Neutrophil (primary cell): ENCODE measurements at regions not wholly inside any gene's neighbourhood (a gene's known extent, or its start where the extent isn't known, plus 50 kb on each side); places are given as distances from the start of the nearest gene placed in this dataset.

ENCODE experiments used
- H3K27ac ChIP-seq: fragments of 200-600 bp; sonication (generic); 2 replicates; pipeline ENCODE4 v1.5.1; 2016; ENCODE audit warnings: mild to moderate bottlenecking, moderate library complexity
- H3K27me3 ChIP-seq: fragments of 200-600 bp; sonication (generic); 2 replicates; pipeline ENCODE4 v1.6.0; 2016; ENCODE audit warnings: mild to moderate bottlenecking
- H3K36me3 ChIP-seq: fragments of 200-600 bp; sonication (generic); 2 replicates; pipeline ENCODE4 v1.5.1; 2017
- H3K4me1 ChIP-seq, 2 experiments: fragments of 200-600 bp in 1 of 2; sonication (generic) in 1 of 2; 1 replicate in 1 of 2; 2 replicates in 1 of 2; pipeline versions ENCODE4 v1.5.1 to v1.6.1; 2013 to 2016; ENCODE audit warnings: low read depth in 1 of 2, low read length in 1 of 2, mild to moderate bottlenecking in 1 of 2, moderate library complexity in 1 of 2; ENCODE audit not compliant: control insufficient read depth in 1 of 2, insufficient read depth in 1 of 2
- H3K4me3 ChIP-seq, 2 experiments: fragments of 200-600 bp in 1 of 2; sonication (generic) in 1 of 2; 1 replicate in 1 of 2; 2 replicates in 1 of 2; pipeline ENCODE4 v1.5.1; 2013 to 2016; ENCODE audit warnings: low read depth in 1 of 2, low read length in 1 of 2, mild to moderate bottlenecking in 1 of 2, moderate library complexity in 1 of 2
- H3K9me3 ChIP-seq: fragments of 200-600 bp; sonication (generic); 2 replicates; pipeline ENCODE4 v1.5.1; 2016
- TF ChIP-seq, protein P1 (sequence below): fragments of 200-600 bp; sonication (generic); IDR thresholded peaks from 2 replicates; pipeline ENCODE4 v1.5.1; 2016; ENCODE audit warnings: antibody characterized with exemption

GRCh38 chr22:47786650-47787290 lies 1024.3 kb downstream of the TBC1D22A start:
- no peaks in the 10 kb centered on the region for H3K36me3 ChIP-seq
- H3K27ac ChIP-seq = no peak overlapping the region
- H3K9me3 ChIP-seq = no peaks in the 10 kb centered on the region
- H3K4me3 ChIP-seq = no peak overlapping the region
- no peaks in the 10 kb centered on the region for H3K27me3 ChIP-seq
- TF ChIP-seq, protein P1, sequence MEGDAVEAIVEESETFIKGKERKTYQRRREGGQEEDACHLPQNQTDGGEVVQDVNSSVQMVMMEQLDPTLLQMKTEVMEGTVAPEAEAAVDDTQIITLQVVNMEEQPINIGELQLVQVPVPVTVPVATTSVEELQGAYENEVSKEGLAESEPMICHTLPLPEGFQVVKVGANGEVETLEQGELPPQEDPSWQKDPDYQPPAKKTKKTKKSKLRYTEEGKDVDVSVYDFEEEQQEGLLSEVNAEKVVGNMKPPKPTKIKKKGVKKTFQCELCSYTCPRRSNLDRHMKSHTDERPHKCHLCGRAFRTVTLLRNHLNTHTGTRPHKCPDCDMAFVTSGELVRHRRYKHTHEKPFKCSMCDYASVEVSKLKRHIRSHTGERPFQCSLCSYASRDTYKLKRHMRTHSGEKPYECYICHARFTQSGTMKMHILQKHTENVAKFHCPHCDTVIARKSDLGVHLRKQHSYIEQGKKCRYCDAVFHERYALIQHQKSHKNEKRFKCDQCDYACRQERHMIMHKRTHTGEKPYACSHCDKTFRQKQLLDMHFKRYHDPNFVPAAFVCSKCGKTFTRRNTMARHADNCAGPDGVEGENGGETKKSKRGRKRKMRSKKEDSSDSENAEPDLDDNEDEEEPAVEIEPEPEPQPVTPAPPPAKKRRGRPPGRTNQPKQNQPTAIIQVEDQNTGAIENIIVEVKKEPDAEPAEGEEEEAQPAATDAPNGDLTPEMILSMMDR = no peak
- no peaks in the 10 kb centered on the region for H3K4me1 ChIP-seq

GRCh38 chr22:47784991-47785390 lies 1022.5 kb downstream of the TBC1D22A start:
- Histone ChIP-seq H3K9me3 (no peaks in the 10 kb centered on the region), H3K27ac (no peak overlapping the region), H3K36me3 (no peaks in the 10 kb centered on the region), H3K4me3 (no peak overlapping the region), H3K27me3 (no peaks in the 10 kb centered on the region), H3K4me1 (no peaks in the 10 kb centered on the region)
- TF ChIP-seq, protein P1 = no peak

- H3K27ac ChIP-seq = no peak overlapping the region
- H3K4me1 ChIP-seq = no peaks in the 10 kb centered on the region
These were observed 1022.0 kb downstream of the TBC1D22A start for GRCh38 chr22:47784367-47784983.

GRCh38 chr22:47783433-47784366 lies 1021.2 kb downstream of the TBC1D22A start:
- TF ChIP-seq, protein P1 = no peak
- H3K36me3 ChIP-seq = no peaks in the 10 kb centered on the region
- no peak overlapping the region for H3K4me3 ChIP-seq
- H3K27ac ChIP-seq = no peak overlapping the region
- H3K4me1 ChIP-seq = no peaks in the 10 kb centered on the region
- H3K9me3 ChIP-seq = no peaks in the 10 kb centered on the region
- no peaks in the 10 kb centered on the region for H3K27me3 ChIP-seq

More at GRCh38 chr22:47784367-47784983, 1022.0 kb downstream of the TBC1D22A start:
- Histone ChIP-seq H3K36me3 (no peaks in the 10 kb centered on the region), H3K27me3 (no peaks in the 10 kb centered on the region), H3K4me3 (no peak overlapping the region), H3K9me3 (no peaks in the 10 kb centered on the region)
- TF ChIP-seq, protein P1 = no peak

DNA sequence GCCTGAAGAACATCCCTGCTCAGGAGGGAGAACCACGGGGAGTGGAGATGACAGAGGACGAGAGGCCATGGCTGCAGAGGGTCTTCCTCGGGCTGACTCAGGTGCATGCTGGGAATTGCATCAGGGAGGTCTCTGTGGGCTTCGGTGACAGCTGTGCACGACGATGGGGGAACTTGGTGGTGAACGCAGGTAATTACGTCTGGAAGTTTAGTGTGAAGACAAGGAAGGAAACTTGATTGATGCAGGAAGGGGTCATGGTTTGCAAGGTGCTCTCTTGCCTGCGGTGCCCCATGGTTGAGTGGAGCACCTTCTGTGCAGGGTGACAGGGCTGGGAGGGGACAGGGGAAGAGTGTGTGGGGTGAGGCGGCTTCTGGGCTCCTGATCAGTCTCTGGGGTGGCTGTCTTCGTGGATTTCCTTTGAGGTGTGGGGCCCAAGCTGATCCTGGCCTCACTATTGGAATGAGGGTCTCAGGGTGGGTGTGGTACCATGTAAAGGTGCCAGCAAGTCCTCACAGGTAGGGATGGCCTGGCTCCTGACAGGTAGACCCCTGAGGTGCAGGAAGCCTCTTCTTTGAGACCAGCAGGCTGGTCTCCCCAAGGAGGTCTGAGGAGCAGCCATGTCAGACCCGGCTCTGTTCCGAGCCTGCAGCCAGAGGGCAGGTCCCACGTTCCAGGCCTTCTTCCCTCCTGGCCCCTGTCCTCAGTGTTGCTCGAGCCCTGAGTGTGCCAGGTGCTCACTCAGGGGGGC lies 1020.1 kb downstream of the TBC1D22A start:
- no peak overlapping the region for H3K4me3 ChIP-seq
- no peaks in the 10 kb centered on the region for H3K27me3 ChIP-seq
- H3K4me1 ChIP-seq = no peaks in the 10 kb centered on the region
- H3K9me3 ChIP-seq = no peaks in the 10 kb centered on the region
- no peaks in the 10 kb centered on the region for H3K36me3 ChIP-seq
- TF ChIP-seq, protein P1 = no peak
- no peak overlapping the region for H3K27ac ChIP-seq
